Fibroblast of skin of back (primary cell): ENCODE measurements at regions not wholly inside any gene's neighbourhood (a gene's known extent, or its start where the extent isn't known, plus 50 kb on each side); places are given as distances from the start of the nearest gene placed in this dataset.

Source experiments
- DNase-seq: peaks from one replicate; pipeline ENCODE4 v3.0.0-alpha.2; 2013

- DNase-seq = no peak
Measured at GRCh38 chr10:10782603-10783002, 235.1 kb upstream of the CELF2 start.

- peak; percentile 73 for DNase-seq
Measured at GRCh38 chr10:10785627-10786026, 232.0 kb upstream of the CELF2 start.

GRCh38 chr10:10786109-10787090 is 231.3 kb upstream of the CELF2 start:
- no peak for DNase-seq

GRCh38 chr10:10787586-10787985 is 230.1 kb upstream of the CELF2 start:
- DNase-seq = no peak

- no peak for DNase-seq
Measured at GRCh38 chr10:10788761-10789160, 228.9 kb upstream of the CELF2 start.

GRCh38 chr10:10791869-10792268 is 225.8 kb upstream of the CELF2 start:
- DNase-seq = no peak

GRCh38 chr10:10792681-10793080 is 225.0 kb upstream of the CELF2 start:
- DNase-seq = peak; percentile 99

GRCh38 chr10:10794046-10794445 is 223.6 kb upstream of the CELF2 start:
- no peak for DNase-seq

GRCh38 chr10:10794791-10795191 is 222.9 kb upstream of the CELF2 start:
- DNase-seq = peak; percentile 97

GRCh38 chr10:10796061-10796773 is 221.5 kb upstream of the CELF2 start:
- DNase-seq = no peak

GRCh38 chr10:10796774-10797415 is 220.8 kb upstream of the CELF2 start:
- DNase-seq = no peak

- DNase-seq = no peak
Measured at GRCh38 chr10:10797513-10797912, 220.2 kb upstream of the CELF2 start.

GRCh38 chr10:10798102-10798863 is 219.4 kb upstream of the CELF2 start:
- no peak for DNase-seq

GRCh38 chr10:10798864-10799192 is 218.8 kb upstream of the CELF2 start:
- no peak for DNase-seq

- no peak for DNase-seq
Measured at GRCh38 chr10:10800961-10801360, 216.7 kb upstream of the CELF2 start.

GRCh38 chr10:10803278-10803677 is 214.4 kb upstream of the CELF2 start:
- no peak for DNase-seq

GRCh38 chr10:10804061-10804460 is 213.6 kb upstream of the CELF2 start:
- no peak for DNase-seq

GRCh38 chr10:10804998-10805740 is 212.5 kb upstream of the CELF2 start:
- DNase-seq = peak; percentile 95

- no peak for DNase-seq
Measured at GRCh38 chr10:10807106-10807505, 210.6 kb upstream of the CELF2 start.

GRCh38 chr10:10811562-10811961 is 206.1 kb upstream of the CELF2 start:
- DNase-seq = no peak

- DNase-seq = no peak
Measured at GRCh38 chr10:10813656-10814055, 204.0 kb upstream of the CELF2 start.

- no peak for DNase-seq
Measured at GRCh38 chr10:10814069-10814468, 203.6 kb upstream of the CELF2 start.
